HG03175 (cell line): ENCODE measurements at regions not wholly inside any gene's neighbourhood (a gene's known extent, or its start where the extent isn't known, plus 50 kb on each side); places are given as distances from the start of the nearest gene placed in this dataset.
"Not testable (repeated sequence)": the region's sequence is repeated elsewhere in the genome, so short reads cannot be mapped to it uniquely, and the experiment has no call there.

Experiments used
- ATAC-seq: cut with Tn5 transposase; IDR thresholded peaks from one replicate; pipeline ENCODE4 v1.9.1; 2021; ENCODE audit warnings: mild to moderate bottlenecking, moderate library complexity; ENCODE audit not compliant: unreplicated experiment

GRCh38 chr10:53543410-53543809, 770.8 kb upstream of the MBL2 start:
- no peak for ATAC-seq

DNA sequence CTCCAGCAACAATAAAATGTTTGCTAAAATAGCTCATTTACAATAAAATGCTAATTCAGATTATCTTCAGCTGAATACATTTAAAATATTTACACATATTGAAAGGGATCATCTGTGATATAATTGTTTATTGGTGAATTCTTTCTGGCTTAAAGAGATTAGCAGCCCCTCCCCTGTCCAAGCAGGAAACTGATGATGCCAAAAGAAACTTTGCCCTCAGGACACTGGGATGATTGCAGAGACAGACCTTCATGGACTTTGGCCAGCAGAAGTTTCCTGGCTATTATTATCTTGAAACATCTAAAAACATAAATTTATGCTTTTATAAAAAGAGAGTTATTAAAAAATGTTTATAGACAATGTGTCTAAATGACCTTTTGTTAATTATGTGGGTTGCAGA, 764.9 kb upstream of the MBL2 start:
- ATAC-seq = no peak

GRCh38 chr10:53536322-53536721, 763.7 kb upstream of the MBL2 start:
- ATAC-seq = no peak

DNA sequence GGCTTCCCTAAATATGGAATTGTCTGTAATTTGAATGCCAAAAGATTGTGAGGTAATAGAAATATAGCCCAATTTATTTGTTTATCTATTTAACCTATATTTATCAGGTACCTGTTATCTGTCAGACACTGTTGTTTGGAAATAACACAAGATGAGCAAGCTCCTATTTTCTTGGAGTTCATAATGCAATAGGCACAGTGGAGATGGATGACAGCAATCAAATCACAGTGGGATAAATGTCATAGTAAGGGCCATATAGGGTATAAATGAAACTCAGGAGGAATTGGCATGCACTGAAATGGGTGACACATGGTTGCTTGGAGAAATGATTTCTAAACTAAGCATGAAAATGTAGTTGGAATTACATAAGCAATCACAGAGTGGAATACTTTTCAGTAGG, 761.8 kb upstream of the MBL2 start:
- no peak for ATAC-seq

GRCh38 chr10:53528974-53529373, 756.4 kb upstream of the MBL2 start:
- no peak for ATAC-seq

DNA sequence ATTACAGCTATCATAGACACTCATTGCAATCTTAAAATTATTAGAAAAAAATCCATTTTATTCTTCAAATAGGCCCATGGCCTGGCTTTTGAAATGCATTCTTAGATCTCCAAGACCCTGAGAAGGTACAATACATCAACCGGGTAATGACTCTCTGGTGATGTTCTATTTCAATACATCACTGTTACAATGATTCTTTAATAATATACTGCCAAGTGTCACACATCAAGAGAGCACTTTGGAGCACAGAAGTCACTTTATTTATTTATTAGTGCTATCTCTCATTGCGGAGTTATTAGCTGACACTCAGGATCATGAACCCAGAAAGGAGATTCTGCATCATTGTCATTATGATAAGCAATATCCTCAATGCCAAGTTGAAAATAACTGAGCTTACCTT, 748.5 kb upstream of the MBL2 start:
- no peak for ATAC-seq

DNA sequence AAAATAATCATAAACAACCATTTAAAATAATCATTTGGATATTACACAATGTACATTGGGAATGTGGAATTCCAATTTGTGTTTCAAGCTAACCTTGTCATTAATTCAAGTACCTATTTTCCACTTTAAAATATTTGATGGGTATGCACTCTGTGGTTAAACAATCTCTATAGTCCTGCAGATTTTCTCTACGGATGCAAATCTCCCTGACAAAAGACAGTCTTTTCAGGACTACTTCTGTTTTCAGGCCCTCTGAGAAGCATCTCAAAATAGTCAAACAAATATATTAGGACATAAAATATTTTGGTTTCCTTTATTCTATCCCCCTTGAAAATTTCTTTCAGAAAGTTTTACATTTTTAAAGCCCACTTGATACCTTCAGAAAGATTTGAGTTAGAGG, 735.6 kb upstream of the MBL2 start:
- ATAC-seq = no peak

DNA sequence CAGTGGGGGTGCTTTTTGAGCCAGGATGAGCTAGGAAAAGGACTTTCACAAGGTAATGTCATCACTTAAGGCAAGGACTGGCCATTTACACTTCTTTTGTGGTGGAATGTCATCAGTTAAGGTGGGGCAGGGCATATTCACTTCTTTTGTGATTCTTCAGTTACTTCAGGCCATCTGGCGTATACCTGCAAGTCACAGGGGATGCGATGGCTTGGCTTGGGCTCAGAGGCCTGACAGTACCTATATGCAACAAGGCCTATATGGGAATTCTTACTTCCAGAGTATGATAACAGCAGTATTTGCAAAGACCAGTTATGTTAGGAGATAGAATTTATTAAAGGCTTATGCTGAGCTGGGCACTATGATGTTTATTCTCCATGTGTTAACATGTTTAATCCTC, 731.9 kb upstream of the MBL2 start:
- ATAC-seq = not testable (repeated sequence)

DNA sequence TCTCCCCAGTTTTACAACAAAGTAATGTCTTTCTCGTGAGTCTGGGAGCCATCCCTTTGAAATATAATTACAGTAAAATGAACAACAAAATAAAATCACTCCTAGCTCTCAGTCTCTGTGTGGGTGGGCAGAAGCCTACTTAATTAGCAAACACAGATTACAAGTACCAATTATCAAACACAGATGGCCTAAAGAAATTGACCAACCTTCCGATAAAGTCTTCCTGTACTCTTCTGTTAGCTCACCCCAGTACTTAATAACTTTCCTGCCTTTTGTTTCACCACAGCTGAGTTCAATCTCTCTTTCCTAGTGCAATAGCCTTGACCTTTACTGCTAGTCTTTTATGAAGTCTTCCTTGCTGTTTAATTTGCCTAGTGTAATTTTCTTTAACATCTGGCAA, 719.2 kb upstream of the MBL2 start:
- no peak for ATAC-seq

GRCh38 chr10:53490553-53490952, 718.0 kb upstream of the MBL2 start:
- ATAC-seq = no peak

DNA sequence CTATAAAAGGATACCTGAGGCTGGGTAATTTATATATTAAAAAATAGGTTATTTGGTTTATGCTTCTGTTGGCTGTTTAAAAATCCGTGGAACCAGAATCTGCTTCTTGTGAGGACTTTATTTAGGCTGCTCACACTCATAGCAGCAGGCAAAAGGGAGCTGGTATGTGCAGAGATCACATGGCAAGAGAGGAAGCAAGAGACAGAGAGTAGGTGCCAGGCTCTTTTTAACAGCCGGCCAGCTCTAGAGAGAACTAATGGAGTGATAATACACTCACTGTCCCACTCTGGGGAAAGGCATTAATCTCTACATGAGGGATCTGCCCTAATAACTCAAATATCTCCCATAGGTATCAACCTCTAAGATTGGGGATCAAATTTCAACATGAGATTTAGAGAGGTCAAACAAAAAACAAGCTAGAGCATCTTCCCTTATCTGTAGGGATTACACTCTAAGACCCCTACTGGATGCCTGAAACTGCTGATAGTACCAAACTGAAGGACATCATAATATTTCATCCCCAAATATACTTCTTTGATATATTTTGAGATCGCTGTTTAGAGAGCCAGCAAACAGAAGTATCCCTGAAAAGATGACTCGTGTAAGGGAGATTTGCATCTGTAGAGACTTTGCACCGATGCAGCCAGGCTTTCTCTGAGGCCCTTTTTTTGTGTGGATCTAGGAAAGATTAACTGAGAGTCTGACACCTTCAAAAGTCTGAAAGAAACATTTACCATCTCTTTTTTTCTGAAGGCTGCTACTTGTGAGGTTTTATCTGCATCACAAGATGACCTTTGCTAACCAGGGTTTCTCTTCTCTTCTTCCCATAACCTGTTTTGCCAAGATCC, 717.0 kb upstream of the MBL2 start:
- ATAC-seq = no peak

DNA sequence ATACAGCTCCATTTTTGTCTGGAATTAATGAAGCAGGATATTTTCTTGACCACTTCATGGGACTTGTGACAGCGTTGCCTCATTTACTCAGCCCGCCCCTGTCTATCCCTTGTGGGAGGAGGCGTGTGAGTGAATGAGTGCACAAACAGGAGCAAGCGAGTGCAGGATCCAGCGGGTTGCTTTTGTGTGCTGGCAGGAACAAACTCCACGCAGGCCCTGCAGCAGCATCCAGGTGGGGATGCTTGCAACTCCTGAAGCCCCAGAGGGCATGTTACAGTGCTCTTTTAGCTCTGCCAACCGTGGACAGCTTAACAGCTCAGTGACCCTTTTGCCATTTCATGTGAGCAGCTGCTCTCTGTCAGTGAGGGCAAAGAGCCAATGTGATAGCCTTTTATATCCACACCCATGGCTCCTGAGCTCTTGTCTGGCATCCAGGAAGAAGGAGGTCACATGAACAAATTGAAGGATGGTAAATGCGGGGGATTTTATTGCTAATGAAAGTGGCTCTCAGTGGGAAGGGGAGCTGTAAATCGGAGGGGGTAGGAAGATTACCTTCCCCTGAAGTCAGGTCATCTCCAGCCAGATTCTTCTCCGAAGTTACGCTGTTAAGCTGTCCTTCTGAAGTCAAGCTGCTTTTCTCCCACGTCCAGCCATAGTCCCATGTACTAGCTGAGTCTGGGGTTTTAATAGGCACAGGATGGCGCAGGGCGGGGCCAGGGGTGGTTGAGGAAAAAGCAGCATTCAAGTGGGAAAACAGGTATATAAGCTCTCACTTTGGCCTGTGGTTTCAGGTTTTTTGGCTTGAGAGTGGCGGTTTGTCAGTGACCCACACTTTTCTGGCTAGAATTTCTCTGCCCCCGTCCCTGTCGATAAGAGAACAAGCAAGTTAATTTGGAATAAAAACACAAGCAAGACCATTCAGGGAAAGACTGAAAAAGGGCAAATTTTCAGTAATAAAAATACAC, 714.7 kb upstream of the MBL2 start:
- ATAC-seq = no peak

GRCh38 chr10:53485422-53485821, 712.8 kb upstream of the MBL2 start:
- ATAC-seq = not testable (repeated sequence)

DNA sequence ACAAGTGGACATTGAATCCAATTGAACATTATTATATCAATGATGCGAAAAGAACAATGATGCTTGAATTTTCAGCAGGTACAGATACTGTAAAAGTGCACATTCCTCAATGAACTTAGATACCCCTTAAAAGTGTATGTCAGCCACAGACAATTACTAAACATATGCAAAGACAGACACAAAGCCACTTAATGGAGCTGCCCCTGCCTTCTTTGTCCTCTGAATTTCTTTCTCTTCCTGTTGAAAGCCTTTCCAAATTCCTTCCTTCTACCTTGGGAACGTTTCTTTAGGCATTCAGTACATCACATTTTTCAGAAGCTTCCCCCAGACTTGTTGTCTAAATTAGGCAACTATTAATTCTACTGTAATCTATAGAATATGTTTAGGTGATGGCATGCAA, 706.8 kb upstream of the MBL2 start:
- ATAC-seq = no peak

- ATAC-seq = no peak
These were observed 704.7 kb upstream of the MBL2 start for GRCh38 chr10:53477313-53477675.

- ATAC-seq = no peak
These were observed 704.2 kb upstream of the MBL2 start for GRCh38 chr10:53476650-53477312.

- no peak for ATAC-seq
These were observed 696.8 kb upstream of the MBL2 start for GRCh38 chr10:53469383-53469782.

GRCh38 chr10:53463539-53463938, 691.0 kb upstream of the MBL2 start:
- ATAC-seq = no peak

DNA sequence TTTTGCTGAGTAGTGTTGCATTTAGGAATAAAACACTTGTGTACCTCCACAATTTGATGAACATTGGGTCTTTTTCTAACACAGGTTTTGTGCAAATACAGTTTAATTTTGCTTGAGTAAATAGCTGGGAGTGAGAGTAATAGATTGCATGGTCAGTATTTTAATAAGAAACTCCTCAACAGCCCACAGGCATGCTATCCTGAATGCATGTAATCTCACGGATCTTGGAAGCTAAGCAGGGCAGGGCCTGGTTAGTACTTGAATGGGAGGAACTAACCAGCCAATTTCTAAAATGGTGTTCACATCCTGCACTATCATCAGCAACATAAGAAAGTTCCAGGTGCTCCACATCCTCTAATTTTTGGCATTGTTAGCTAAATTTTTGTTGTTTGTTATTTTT, 685.4 kb upstream of the MBL2 start:
- no peak for ATAC-seq

DNA sequence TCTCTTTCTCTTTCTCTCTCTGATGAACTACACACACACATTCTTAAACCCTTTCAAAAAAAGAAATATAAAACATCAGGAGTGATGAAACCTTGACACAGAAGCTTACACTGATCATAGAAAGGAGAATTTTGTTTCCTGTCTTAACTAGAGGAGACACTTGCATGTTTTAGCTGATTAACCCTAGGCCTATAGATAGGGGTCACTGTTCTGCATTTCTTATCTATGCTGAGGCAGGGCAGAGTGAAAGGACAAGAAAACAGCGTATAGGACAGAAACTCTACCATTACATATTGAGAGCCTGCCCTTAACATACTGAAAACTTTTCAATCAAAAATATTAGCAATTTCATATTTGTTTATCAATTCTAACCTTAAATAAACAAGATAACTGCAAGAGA, 680.6 kb upstream of the MBL2 start:
- no peak for ATAC-seq

DNA sequence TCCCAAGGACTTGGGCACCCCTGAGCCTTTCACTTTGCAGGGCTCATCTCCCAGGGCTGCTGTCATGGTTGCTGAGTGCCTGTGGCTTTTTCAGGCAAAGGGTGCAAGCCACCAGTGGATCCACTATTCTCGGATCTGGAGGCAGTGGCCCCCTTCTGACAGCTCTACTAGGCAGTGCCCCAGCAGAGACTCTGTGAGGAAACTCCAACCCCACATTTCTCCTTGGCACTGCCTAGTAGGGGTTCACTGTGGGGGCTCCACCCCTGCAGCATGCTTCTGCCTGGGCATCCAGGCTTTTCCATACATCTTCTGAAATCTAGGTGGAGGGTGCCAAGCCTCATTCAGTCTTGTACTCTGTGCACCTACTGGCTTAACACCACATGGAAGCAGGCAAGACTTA, 675.0 kb upstream of the MBL2 start:
- no peak for ATAC-seq
